Body of pancreas (tissue), 4 donors: ENCODE measurements at regions not wholly inside any gene's neighbourhood (a gene's known extent, or its start where the extent isn't known, plus 50 kb on each side); places are given as distances from the start of the nearest gene placed in this dataset.
"Not testable (repeated sequence)": the region's sequence is repeated elsewhere in the genome, so short reads cannot be mapped to it uniquely, and the experiment has no call there.

Source experiments
- ATAC-seq: fragments of 150-250 bp; one replicate; pipeline ENCODE4 v1.9.1; 2016
- DNase-seq, 4 donors: peaks; one replicate each; pipeline ENCODE4 v3.0.0-alpha.2; 2019
- H3K27ac ChIP-seq, 4 donors: fragments of 200-600 bp; sonication (generic); 1 replicate in 3 of 4; 2 replicates in 1 of 4; pipeline versions ENCODE4 v1.5.1 to v1.6.1; 2016 to 2019; ENCODE audit warnings: mild to moderate bottlenecking in 1 of 4, mixed read lengths in 1 of 4, moderate library complexity in 1 of 4
- H3K27me3 ChIP-seq, 2 donors: fragments of 200-600 bp; sonication (generic); one replicate each; pipeline ENCODE4 v1.6.0; 2016; ENCODE audit warnings: mild to moderate bottlenecking in 1 of 2
- H3K36me3 ChIP-seq, 2 donors: fragments of 200-600 bp; sonication (generic); replicated peaks in 1 of 2; 2 replicates each; pipeline ENCODE4 v1.5.1; 2016; ENCODE audit warnings: low read depth in 2 of 2; ENCODE audit not compliant: insufficient read depth in 1 of 2
- H3K4me1 ChIP-seq: fragments of 200-600 bp; sonication (generic); one replicate; pipeline ENCODE4 v1.6.0; 2016
- H3K4me3 ChIP-seq, 2 donors: fragments of 200-600 bp; sonication (generic); 1 replicate in 1 of 2; 2 replicates in 1 of 2; pipeline ENCODE4 v1.5.1; 2016 to 2019
- H3K9me3 ChIP-seq, 3 donors: fragments of 200-600 bp; sonication (generic); 1 replicate in 2 of 3; 2 replicates in 1 of 3; pipeline ENCODE4 v1.5.1; 2016
- CTCF ChIP-seq, 7 experiments: fragments of 450-650 bp in 4 of 7; fragments of 200-600 bp in 3 of 7; sonication (generic) in 3 of 7; IDR thresholded peaks; one replicate each; pipeline ENCODE4 v1.5.1; 2016 to 2019; ENCODE audit warnings: antibody characterized with exemption in 7 of 7
- POLR2A ChIP-seq, 3 donors: fragments of 450-650 bp; IDR thresholded peaks; one replicate each; pipeline ENCODE4 v1.6.1; 2016; ENCODE audit warnings: antibody characterized with exemption in 3 of 3, mild to moderate bottlenecking in 2 of 3
- WGBS, 2 donors: methylation state at CpG; one replicate each; pipeline ENCODE4 v1.1.5; 2017; 5-methylcytosine and 5-hydroxymethylcytosine counted together
- intact Hi-C: fragments of 100-400 bp; cut with DNase I; formaldehyde crosslinking; loops from one replicate; pipeline ENCODE4 v1.15.1; 2023

GRCh38 chr3:10648181-10648580, 142.8 kb upstream of the ATP2B2 start:
- 57 to 66% methylated on average over 4 of the region's 4 CpGs for WGBS, 2 donors
- Histone ChIP-seq H3K27ac (no peak overlapping the region), H3K27me3 (no peaks in the 10 kb centered on the region), H3K36me3 (no peaks in the 10 kb centered on the region), H3K4me1 (no peaks in the 10 kb centered on the region), H3K9me3 (no peaks in the 10 kb centered on the region), H3K4me3 (no peak overlapping the region)
- no peak for ATAC-seq
- TF ChIP-seq POLR2A (IDR thresholded peaks at IDR 0.05) = no peak
- no peak for TF ChIP-seq CTCF (IDR thresholded peaks at IDR 0.05)
- intact Hi-C loops = no loop called here
- DNase-seq = no peak

GRCh38 chr3:10649463-10649862, 144.1 kb upstream of the ATP2B2 start:
- H3K4me3 ChIP-seq, H3K27ac ChIP-seq, ATAC-seq, H3K36me3 ChIP-seq, H3K4me1 ChIP-seq, DNase-seq, H3K27me3 ChIP-seq, H3K9me3 ChIP-seq, intact Hi-C loops: not testable (repeated sequence)
- 53 to 68% methylated on average over 1 of the region's 1 CpG for WGBS, 2 donors

GRCh38 chr3:10651506-10651905, 146.1 kb upstream of the ATP2B2 start:
- intact Hi-C loops = no loop called here
- no peaks in the 10 kb centered on the region for H3K36me3 ChIP-seq
- H3K4me1 ChIP-seq = no peaks in the 10 kb centered on the region
- ATAC-seq = no peak
- no peak for TF ChIP-seq CTCF (IDR thresholded peaks at IDR 0.05)
- TF ChIP-seq POLR2A (IDR thresholded peaks at IDR 0.05) = no peak
- no peak overlapping the region for H3K27ac ChIP-seq
- H3K4me3 ChIP-seq = no peak overlapping the region
- H3K9me3 ChIP-seq = no peaks in the 10 kb centered on the region
- no peak for DNase-seq
- no peaks in the 10 kb centered on the region for H3K27me3 ChIP-seq

GRCh38 chr3:10653241-10653640, 147.9 kb upstream of the ATP2B2 start:
- Histone ChIP-seq H3K9me3 (no peaks in the 10 kb centered on the region), H3K27me3 (no peaks in the 10 kb centered on the region), H3K4me3 (no peak overlapping the region), H3K36me3 (no peaks in the 10 kb centered on the region), H3K27ac (no peak overlapping the region), H3K4me1 (no peaks in the 10 kb centered on the region)
- intact Hi-C loops = no loop called here
- DNase-seq (no peak), ATAC-seq (no peak)
- WGBS, 2 donors = 50 to 58% methylated on average over 3 to 4 of the region's 4 CpGs
- TF ChIP-seq CTCF (IDR thresholded peaks at IDR 0.05) = no peak
- TF ChIP-seq POLR2A (IDR thresholded peaks at IDR 0.05) = no peak

- TF ChIP-seq CTCF (IDR thresholded peaks at IDR 0.05) (no peak), POLR2A (IDR thresholded peaks at IDR 0.05) (no peak)
- Histone ChIP-seq H3K4me3 (no peak overlapping the region), H3K36me3 (no peaks in the 10 kb centered on the region), H3K27ac (no peak overlapping the region), H3K4me1 (no peaks in the 10 kb centered on the region), H3K9me3 (no peaks in the 10 kb centered on the region), H3K27me3 (no peaks in the 10 kb centered on the region)
- intact Hi-C loops = no loop called here
- no peak for DNase-seq
- no peak for ATAC-seq
- WGBS, 2 donors = 62 to 70% methylated on average over 8 of the region's 8 CpGs
Measured at GRCh38 chr3:10653866-10654611, 148.7 kb upstream of the ATP2B2 start.
